Omental fat pad (tissue), 3 donors: ENCODE measurements at regions not wholly inside any gene's neighbourhood (a gene's known extent, or its start where the extent isn't known, plus 50 kb on each side); places are given as distances from the start of the nearest gene placed in this dataset.
A peak's percentile ranks its signal among the peaks of the same experiment; 100 is the strongest.
"Not testable (repeated sequence)": the region's sequence is repeated elsewhere in the genome, so short reads cannot be mapped to it uniquely, and the experiment has no call there.

Source experiments
- ATAC-seq: fragments of 150-250 bp; one replicate; pipeline ENCODE4 v1.9.1; 2016; ENCODE audit warnings: mild to moderate bottlenecking, moderate library complexity; ENCODE audit not compliant: low FRiP score
- DNase-seq: peaks from one replicate; pipeline ENCODE4 v3.0.0-alpha.2; 2019; ENCODE audit warnings: low spot score
- CTCF ChIP-seq, 3 donors: fragments of 450-650 bp; IDR thresholded peaks; one replicate each; pipeline ENCODE4 v1.5.1; 2016 to 2017; ENCODE audit warnings: antibody characterized with exemption in 3 of 3, mild to moderate bottlenecking in 3 of 3, moderate library complexity in 2 of 3

GRCh38 chr4:73335679-73336078, 68.4 kb upstream of the ALB start:
- DNase-seq (no peak), ATAC-seq (no peak)
- no peak for TF ChIP-seq CTCF (IDR thresholded peaks at IDR 0.05)

- DNase-seq, ATAC-seq: not testable (repeated sequence)
Observed at GRCh38 chr4:73332012-73332411, 72.1 kb upstream of the ALB start.

DNA sequence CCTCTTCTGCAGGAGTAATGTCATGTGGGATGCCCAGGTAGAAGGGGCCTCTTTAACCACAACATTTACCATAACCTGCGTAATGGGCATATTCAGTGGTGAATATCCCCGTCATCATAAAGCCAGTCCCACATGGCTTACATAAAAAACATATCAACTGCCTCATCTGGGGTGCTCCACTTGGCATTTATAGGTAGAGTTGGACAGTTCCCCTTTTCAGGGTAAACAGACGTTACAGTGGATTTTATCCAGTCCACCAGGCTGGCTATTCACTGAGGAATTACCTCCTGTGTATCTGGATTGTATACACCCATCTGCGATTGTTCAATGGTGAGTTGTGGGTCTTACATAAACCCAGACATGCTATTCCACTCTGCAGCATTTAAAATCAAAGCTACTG, 70.7 kb upstream of the ANKRD17 start:
- no peak for ATAC-seq
- TF ChIP-seq CTCF (IDR thresholded peaks at IDR 0.05), result no peak

DNA sequence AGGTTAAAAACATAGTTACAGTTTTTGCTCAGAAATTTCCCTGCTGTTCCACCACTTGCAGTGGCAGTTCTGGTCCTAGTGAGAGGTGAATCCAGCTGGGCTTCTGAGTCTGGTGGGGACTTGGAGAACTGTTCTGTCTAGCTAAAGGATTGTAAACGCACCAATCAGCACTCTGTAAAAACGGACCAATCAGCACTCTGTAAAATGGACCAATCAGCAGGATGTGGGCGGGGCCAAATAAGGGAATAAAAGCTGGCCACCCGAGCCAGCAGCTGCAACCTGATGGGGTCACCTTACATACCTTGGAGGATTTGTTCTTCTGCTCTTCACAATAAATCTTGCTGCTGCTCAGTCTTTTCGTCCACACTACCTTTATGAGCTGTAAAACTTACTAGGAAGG, 67.2 kb upstream of the ANKRD17 start:
- not testable (repeated sequence) for ATAC-seq, DNase-seq

More for the DNA sequence above, 70.7 kb upstream of the ANKRD17 start:
- no peak for DNase-seq

DNA sequence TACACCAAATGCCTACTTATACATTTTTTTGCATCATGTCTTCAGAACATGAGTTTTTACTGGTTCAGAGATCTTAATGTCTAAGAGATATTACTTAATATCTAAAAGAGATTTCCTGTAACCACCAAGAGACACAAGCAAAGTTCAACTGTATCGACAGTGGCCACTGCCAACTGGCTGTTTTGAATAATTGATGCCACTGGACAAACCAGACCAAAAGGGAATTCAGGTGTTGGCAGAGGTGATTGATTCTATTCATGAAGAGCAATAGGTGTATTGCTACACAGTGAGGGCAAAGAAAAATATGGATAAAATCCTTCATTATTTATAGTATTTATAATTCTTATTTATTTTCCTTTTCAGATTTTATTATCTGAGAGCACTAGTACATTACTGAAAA, 58.5 kb upstream of the ANKRD17 start:
- TF ChIP-seq CTCF (IDR thresholded peaks at IDR 0.05), result no peak
- ATAC-seq, result no peak

GRCh38 chr4:73315091-73315490, 56.5 kb upstream of the ANKRD17 start:
- TF ChIP-seq CTCF (IDR thresholded peaks at IDR 0.05), result no peak
- no peak for DNase-seq
- ATAC-seq, result peak; percentile 51

More for the DNA sequence above, 58.5 kb upstream of the ANKRD17 start:
- DNase-seq, result no peak

- no peak for TF ChIP-seq CTCF (IDR thresholded peaks at IDR 0.05)
- ATAC-seq, result no peak
Observed at GRCh38 chr4:73312967-73313366, 54.4 kb upstream of the ANKRD17 start.

DNA sequence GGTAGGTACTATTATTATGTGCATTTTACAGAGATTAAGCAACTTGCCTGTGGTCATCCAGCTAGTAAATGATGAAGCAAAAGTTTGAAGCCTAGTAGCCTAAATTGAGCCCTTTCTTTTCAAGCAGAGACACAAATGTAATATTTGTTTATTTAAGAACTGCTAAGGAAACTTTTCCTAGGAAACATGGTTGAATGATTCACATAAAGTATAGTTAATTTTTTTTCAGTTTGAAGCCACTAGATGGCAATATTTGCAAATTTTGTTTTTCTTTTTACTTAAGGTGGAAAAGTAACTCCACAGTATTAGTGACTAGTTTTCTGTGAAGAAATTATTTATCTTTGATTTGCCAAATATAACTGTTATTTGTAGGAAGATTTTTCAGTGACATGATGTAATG, 52.8 kb upstream of the ANKRD17 start:
- DNase-seq, result no peak
- no peak for ATAC-seq
- TF ChIP-seq CTCF (IDR thresholded peaks at IDR 0.05), result no peak

More at GRCh38 chr4:73312967-73313366, 54.4 kb upstream of the ANKRD17 start:
- no peak for DNase-seq
